ENCODE measurements at regions not wholly inside any gene's neighbourhood (a gene's known extent, or its start where the extent isn't known, plus 50 kb on each side); places are given as distances from the start of the nearest gene placed in this dataset.

DNA sequence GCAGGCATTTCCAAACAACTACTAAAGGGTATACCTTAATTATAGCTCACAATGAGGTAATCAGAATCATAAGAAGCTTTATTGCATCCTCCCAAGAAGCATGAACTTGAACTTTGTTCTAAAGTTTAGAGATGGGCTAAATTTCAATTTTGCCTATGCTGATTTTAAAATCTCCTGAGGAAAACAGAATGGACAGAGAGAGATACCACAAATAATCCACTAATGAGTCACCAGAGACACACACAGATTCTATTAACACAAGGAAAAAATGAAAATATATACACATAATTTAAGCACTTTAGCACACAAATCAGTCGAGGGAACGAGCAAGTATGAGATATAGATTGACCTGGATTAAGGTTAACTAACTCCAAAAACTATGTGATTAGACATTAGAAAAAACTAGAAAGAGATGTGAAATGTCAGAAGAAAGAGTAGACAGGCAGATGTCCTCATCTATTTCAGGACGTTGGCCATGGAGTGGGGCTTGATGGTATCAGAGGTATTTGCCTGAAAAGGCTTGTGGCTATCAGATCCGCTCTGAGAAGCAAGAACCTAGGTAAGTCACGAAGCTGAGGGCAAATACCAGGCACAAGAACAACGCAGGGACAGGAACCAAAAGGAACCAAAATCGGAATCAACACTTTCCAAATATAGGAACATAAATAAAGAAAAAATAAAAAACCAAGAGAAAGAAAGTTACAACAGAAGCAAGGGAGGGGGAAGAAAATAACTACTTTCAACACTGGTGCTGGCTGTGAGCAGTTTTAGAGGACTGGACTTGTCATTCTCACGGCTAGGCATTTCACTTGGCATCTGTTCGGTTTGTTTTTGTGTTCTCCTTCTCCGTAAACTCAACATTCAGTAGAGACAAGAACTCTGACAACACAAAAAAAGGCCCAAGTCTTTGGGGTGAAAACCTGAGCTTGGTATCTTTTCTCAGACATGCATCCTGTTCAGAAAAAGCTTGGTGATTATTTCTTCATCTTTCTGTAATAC is 294.6 kb upstream of the PUM3 start:
- TF ChIP-seq, protein P1, sequence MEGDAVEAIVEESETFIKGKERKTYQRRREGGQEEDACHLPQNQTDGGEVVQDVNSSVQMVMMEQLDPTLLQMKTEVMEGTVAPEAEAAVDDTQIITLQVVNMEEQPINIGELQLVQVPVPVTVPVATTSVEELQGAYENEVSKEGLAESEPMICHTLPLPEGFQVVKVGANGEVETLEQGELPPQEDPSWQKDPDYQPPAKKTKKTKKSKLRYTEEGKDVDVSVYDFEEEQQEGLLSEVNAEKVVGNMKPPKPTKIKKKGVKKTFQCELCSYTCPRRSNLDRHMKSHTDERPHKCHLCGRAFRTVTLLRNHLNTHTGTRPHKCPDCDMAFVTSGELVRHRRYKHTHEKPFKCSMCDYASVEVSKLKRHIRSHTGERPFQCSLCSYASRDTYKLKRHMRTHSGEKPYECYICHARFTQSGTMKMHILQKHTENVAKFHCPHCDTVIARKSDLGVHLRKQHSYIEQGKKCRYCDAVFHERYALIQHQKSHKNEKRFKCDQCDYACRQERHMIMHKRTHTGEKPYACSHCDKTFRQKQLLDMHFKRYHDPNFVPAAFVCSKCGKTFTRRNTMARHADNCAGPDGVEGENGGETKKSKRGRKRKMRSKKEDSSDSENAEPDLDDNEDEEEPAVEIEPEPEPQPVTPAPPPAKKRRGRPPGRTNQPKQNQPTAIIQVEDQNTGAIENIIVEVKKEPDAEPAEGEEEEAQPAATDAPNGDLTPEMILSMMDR (conservative IDR thresholded peaks at IDR 0.05 in 1 of 2, IDR thresholded peaks at IDR 0.05 in 1 of 2; ENCODE audit: low read depth in 1 of 2, low read length in 2 of 2), result no peak
- no peak for TF ChIP-seq EZH2 (IDR thresholded peaks at IDR 0.05; ENCODE audit: low read length, missing control alignments)
